ENCODE measurements at regions not wholly inside any gene's neighbourhood (a gene's known extent, or its start where the extent isn't known, plus 50 kb on each side); places are given as distances from the start of the nearest gene placed in this dataset.

- no peak overlapping the region for H3K9ac ChIP-seq (ENCODE audit: insufficient read depth in 1 of 2, low read depth in 2 of 2, low read length in 2 of 2)
- BruUV-seq (replicated peaks) = no TSS peak
- no peaks in the 10 kb centered on the region for H3K79me2 ChIP-seq (ENCODE audit: control insufficient read depth, insufficient read depth, low read length)
- ATAC-seq = no peak
- no peak overlapping the region for H3K4me2 ChIP-seq (ENCODE audit: insufficient read depth, low read length)
- H3K9me1 ChIP-seq (ENCODE audit: control insufficient read depth, insufficient read depth, low read length) = no peaks in the 10 kb centered on the region
- ChIA-PET POLR2A (no interaction called here), CTCF (ENCODE audit: low intra/inter-chr PET ratio) (no interaction called here)
- intact Hi-C loops (cut with micrococcal nuclease) = no loop called here
- 0% methylated on average over 3 of the region's 3 CpGs for WGBS (ENCODE audit: insufficient coverage, low coverage, missing lambda C conversion rate)
- no peak for DNase-seq (ENCODE audit: extremely low read depth in 1 of 4, low spot score in 3 of 4)
- H3K9me3 ChIP-seq (replicated peaks; ENCODE audit: control insufficient read depth, insufficient read depth, low read depth, low read length) = no peaks in the 10 kb centered on the region; the same call in 1 of the 2 replicates
- in situ Hi-C loops (cut with MboI) = no loop called here
- no peaks in the 10 kb centered on the region for H3K36me3 ChIP-seq (ENCODE audit: control insufficient read depth, insufficient read depth, low read length)
- no peak overlapping the region for H3K4me3 ChIP-seq
- no peak for FAIRE-seq
- H3K27ac ChIP-seq (ENCODE audit: extremely low read depth, low read depth, low read length) = no peak overlapping the region
- H2AFZ ChIP-seq (ENCODE audit: low read depth, low read length) = no peak overlapping the region
- H4K20me1 ChIP-seq (replicated peaks; ENCODE audit: control insufficient read depth, insufficient read depth, low read length) = no peaks in the 10 kb centered on the region
- H3K4me1 ChIP-seq (replicated peaks in 1 of 2; ENCODE audit: control insufficient read depth in 2 of 2, insufficient read depth in 2 of 2, low read length in 2 of 2) = no peaks in the 10 kb centered on the region
- no peaks in the 10 kb centered on the region for H3K27me3 ChIP-seq (ENCODE audit: control insufficient read depth in 2 of 2, insufficient read depth in 2 of 2, low read length in 2 of 2)
- TF ChIP-seq RBM14 (IDR thresholded peaks at IDR 0.05; ENCODE audit: borderline replicate concordance, insufficient read depth, low read depth, low read length) (no peak), POLR3G (IDR thresholded peaks at IDR 0.05; ENCODE audit: extremely low read depth, insufficient read length, insufficient replicate concordance) (no peak), CHD2 (IDR thresholded peaks at IDR 0.05; ENCODE audit: low read depth, low read length) (no peak), THRB (CRISPR knock-in tag; conservative IDR thresholded peaks at IDR 0.05) (no peak), ZNF780A (CRISPR knock-in tag; IDR thresholded peaks at IDR 0.05) (no peak), ZBTB11 (CRISPR knock-in tag; IDR thresholded peaks at IDR 0.05) (no peak), RBM39 (optimal IDR thresholded peaks at IDR 0.05; ENCODE audit: low read depth, low read length) (no peak), ZNF280A (IDR thresholded peaks at IDR 0.05; ENCODE audit: low read depth, partially characterized antibody) (no peak), MTA1 (IDR thresholded peaks at IDR 0.05; ENCODE audit: borderline replicate concordance) (no peak), ZNF449 (CRISPR knock-in tag; IDR thresholded peaks at IDR 0.05) (no peak), HDAC6 (IDR thresholded peaks at IDR 0.05; ENCODE audit: low read depth, low read length) (no peak), NCOA4 (IDR thresholded peaks at IDR 0.05; ENCODE audit: partially characterized antibody) (no peak), GABPA (tag; conservative IDR thresholded peaks at IDR 0.05; ENCODE audit: low read depth) (no peak), TGIF2 (CRISPR knock-in tag; IDR thresholded peaks at IDR 0.05) (no peak)
Observed at GRCh38 chr4:155542415-155542814, 124.2 kb upstream of the GUCY1A1 start.

Data from K562 (cell line).